GM19035 (cell line): ENCODE measurements at regions not wholly inside any gene's neighbourhood (a gene's known extent, or its start where the extent isn't known, plus 50 kb on each side); places are given as distances from the start of the nearest gene placed in this dataset.

Experiments
- ATAC-seq: cut with Tn5 transposase; IDR thresholded peaks from one replicate; pipeline ENCODE4 v1.9.1; 2021; ENCODE audit not compliant: unreplicated experiment

DNA sequence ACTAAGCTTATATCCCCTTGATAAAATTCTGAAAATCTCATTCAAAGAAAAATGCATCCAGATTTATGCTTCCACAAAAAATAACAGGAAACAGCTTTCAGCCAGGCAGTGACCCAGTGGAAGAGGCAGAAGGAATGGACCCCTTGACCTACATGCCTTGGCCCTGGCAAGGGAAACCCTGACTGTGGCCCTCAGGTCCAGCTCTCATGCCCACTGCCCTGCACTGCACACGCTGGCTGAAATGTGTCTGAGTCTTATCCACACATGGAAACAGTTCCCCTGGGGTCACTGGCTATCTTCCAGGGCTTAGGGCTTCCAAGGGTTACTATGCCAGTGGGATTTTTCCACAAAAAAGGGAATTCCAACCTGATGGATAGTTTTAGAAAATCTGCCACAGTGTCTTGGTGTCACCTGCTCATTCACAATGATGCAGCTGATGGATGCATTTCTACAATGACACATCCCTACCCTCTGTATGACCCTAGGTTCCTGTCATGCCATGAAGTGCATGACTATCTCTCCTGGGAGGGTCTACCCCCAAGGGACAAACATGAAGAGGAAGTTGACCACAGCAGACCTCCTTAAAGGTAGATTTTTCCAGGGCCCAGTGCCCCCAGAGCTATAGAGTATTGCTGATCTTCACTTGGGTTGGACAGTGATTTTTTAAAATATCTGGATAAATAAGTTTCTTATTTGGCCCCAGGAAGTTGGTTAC lies 121.9 kb upstream of the CD93 start:
- ATAC-seq, result no peak

DNA sequence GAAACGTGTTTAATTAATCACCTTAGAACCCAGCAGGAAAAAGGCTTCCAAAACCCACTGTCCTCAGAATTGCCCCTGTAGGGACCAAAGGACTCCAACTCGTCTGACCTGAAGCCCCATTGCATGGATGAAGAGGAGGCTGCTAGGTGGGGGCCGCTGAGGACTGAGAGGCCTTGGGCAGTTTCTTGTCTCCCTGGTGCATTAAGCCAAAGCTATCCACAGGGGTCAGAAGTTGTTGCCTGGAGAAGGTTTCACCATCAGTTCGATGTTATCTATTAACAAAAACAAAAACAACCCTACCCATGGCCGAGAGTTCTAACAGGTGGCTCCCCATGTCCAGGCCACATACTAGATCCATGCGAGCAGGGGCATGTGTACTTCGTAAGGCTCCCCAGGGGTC lies 120.9 kb upstream of the CD93 start:
- ATAC-seq, result no peak

DNA sequence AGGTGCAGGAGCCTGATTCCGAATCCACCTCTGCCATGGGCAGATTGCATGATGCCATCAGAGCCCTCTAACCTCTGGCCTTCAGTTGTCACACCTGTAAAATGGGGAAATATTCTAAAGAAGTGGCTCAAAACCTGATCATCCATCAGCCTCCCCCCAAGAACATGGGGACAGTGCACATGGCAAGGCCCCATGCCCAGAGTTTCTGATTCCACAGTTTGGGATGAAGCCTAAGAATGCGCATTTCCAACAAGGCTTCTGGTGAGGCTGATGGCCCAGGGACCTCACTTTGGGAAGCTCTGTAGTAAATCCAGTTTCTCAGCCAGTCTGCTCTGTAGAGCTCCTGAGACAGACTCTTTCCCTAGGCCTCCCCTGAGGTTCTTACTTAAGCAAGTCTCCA lies 119.9 kb upstream of the CD93 start:
- ATAC-seq, result no peak

DNA sequence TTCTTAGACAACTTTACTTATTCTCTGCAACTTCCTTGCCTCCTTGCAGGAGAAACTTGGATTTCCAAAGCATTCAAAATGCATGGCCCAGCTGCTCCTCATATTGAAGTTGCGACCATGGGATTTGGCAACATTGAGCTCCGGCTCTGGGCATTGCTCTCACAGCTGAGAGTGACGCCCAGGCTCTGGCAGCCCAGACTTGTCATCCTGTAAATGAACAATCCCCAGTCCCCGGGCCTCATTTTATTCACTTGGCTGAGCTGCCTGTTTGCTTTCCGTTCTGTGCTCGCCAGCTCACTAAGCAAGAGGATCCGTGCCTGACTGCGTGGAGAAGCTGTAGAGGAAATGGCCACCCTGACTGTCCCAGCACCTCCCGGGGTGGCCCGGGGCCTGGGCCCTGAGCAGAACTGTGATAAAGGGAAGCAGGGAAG lies 119.5 kb upstream of the CD93 start:
- ATAC-seq, result no peak

DNA sequence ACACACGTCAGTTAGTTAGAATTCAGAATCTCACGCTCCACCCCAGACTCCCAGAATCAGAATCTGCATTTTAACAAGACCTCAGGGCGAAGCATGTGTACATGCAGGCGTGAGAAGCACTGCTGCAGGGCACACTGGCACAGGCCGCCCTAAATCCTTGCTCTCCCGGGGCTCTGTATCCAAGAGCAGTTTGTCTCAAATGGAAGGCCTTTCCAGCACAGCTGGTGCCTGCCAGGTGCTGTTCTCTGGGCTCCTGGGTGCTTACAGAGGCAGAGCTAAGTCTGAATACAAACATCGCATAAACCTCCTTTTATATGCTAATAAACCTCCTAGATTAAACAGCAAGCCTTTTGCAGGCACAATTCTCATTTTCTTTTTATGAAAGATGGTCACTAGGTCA lies 119.1 kb upstream of the CD93 start:
- ATAC-seq, result no peak

DNA sequence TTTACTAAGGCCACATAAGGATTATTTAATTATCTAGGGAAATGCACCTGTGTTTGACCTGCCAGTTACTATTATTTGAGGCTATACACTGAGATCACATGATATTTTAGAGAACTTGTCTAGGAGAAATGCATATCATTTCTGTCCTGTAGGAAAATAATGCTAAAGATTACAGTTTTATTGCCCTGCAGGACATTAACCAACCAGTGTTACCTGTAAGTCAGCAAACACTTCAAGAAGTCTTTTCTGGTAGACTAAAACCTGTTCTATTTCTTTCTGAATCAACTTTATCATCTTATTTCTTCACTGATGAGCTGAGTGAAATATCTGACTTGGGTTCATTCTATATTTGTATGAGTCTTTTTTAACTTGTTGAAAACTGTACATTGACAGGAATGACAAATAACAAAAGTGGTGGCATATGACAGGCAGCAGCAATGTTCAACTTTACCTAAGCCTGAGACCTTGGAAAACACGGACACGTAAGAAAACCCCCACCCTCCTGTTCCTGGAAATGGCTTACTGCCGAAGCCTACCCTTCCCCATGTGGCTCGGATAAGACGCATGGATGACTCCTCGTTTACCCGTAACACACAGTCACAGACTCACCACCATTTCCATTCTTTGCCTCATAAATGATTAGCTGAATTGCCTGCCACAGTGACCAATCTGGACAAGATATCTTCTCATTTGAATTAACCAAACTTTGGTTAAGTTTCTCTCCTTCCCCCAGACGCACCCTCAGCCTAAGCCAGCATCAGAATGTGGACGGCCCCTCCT lies 118.0 kb upstream of the CD93 start:
- no peak for ATAC-seq

DNA sequence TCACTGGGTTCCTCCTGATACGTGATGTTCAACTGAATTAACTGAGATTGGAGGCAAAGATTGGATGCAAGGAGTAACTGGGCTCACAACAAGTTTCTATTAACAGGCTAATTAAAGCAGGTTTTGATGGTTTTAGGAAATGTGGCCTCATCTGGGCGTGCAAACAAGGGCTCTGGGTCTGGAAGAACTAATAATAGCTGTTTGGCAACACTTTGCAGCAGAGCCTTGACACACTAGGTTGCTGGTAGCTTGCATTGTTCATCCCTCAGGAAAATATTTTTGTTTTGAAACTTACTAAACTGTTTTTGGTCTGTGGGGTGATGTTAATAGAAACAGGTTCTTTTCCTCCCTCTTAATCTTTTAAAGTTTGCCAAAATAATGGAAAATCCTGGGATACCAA lies 117.2 kb upstream of the CD93 start:
- no peak for ATAC-seq

DNA sequence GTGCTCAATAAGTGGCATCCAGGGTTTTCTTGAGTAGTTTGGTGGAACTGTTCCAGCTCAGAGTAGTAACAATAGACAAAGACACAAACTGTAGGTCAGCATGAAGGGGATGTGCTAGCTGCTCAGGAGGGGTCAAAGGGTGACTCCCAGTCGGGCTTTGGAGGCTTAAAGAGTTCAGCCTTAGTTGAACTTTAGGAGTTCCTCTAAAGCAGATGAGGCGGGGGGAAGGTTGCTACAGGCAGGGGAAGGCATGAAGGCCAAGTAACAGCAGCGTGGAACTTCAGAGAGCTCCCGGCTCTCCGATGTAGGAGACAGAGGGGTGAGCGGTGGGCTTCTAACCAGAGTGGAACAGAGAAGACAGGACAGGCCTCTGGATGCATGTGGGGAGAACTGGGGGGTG lies 115.5 kb upstream of the CD93 start:
- no peak for ATAC-seq

DNA sequence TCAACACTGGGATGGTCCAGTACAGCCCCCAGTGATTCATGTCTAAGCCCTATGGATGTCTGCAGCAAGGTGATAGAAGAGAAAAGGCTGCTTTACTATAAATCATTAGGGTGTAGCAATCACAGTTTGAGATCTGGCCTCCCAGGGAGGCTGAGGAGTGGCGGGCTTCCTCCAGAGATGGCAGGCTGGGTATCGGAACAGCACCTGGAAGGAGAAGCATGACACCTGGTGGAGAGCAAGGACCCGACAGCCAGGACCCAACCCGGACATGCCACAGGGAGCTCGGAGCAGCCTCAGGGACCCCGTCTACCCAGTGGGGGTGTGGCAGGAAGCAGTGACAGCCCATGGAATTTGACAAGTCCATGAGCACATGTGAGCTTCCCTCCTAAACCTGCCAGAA lies 114.8 kb upstream of the CD93 start:
- ATAC-seq, result no peak

DNA sequence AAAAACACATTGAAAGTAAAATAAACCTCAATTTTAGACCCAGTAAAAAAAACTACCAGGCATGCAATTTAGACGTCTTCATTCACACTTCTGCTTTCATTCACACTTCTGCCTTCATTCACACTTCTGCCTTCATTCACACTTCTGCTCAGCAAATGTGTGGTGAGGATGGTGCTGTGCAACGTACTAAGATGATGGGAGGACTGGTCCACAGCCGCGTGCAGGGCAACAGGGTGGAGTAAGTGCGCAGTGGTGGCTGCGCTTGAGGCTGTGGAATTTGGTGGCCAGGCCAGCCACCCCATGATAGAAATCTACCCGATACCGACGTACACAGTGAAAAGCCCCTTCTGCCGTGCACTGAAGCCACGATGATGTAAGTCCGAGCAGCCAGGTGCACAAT lies 114.3 kb upstream of the CD93 start:
- no peak for ATAC-seq

DNA sequence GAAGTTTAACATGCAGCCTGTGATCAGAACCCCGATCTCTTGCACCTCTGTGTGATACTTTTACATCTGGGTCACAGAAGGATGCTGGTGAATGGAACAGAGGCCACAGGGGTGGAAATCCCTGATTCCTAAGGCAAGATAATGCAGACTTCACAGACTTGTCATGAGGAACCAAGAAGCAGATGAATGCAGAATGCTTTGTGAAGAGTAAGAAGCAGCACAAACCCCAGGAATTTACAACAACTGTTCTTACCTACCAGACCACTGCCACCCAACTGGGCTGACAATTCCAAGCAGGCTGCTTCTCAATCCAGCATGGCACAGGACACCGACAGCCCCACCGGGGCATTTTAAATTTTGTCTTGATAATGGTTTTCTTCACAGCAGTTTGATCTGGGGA lies 113.2 kb upstream of the CD93 start:
- no peak for ATAC-seq

DNA sequence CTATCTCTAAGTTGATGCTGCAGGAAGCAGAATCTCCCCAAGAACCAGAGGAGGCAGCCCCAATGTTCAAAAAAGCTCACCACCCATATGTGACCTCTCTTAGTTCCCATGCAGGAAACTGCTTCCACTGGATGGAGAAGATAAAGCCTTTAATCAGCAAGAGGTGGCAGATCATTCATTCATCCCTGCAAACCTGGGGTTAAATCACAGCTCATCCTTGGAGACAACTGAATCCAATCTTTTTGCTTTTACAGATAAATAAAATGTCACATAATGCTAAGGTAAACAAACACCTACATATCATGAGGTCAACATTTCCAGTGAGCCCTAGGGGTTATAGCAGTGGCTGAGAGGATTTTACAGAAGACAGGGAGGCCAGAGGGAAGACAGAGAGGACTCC lies 112.7 kb upstream of the CD93 start:
- ATAC-seq, result no peak

DNA sequence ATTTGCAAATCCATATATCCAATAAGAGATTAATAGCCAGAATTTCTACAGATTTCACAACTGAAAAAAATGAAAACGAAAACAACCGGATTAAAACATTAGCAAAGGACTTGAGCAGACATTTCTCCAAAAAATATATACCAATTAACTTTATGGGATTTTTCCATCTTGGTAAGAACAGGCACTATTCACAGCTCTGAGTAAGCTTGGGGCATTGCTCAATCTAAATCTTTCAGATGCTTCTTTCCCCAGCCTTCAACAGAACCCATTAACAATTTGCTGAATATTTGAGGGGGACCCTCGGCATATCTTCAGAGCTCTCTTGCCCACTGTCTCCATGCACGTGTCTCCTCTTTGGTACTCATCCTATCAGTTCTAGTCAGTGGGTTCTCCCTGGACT lies 111.7 kb upstream of the CD93 start:
- no peak for ATAC-seq

DNA sequence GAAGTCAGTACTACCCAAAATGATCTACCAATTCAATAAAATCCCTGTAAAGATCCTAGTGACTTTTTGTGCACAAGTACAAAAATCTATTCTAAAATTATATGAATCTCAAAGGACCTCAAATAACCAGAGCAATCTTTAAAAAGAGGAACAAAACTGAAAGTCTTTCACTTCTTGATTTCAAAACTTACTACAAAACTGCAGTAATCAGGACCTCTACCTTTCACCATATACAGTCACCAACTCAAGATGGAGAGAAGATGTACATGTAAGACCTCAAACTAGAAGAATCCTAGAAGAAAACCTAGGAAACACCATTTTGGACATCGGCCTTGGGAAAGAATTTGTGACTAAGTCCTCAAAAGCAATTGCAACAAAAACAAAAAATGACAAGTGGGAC lies 109.5 kb upstream of the CD93 start:
- ATAC-seq, result no peak

DNA sequence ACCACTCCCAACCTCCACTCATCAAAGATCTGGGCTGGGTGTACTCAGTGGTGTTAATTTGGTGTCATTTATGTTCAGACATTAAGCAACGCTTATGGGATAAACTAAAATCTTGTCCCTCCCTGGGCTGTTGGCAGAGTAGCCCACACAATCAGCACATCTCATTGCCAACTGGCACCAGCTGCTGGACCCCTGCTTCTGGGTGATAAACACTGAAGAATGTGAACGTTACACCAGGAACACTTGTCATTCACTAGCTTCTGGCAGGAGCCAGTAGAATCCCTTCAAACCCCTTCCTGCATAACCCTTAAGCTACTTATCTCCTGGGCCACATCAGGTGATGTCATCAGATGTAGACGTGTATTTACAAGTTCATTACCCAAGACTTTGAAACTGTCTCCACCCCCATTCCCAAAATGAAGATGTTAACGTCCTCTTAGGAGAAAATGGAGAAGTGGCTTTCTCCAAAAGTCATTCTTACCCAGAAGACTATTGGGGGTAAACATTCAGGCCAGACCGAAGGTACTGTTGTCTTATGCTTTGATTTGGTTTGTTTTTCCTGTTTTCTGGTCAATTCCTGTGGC lies 107.8 kb upstream of the CD93 start:
- no peak for ATAC-seq

DNA sequence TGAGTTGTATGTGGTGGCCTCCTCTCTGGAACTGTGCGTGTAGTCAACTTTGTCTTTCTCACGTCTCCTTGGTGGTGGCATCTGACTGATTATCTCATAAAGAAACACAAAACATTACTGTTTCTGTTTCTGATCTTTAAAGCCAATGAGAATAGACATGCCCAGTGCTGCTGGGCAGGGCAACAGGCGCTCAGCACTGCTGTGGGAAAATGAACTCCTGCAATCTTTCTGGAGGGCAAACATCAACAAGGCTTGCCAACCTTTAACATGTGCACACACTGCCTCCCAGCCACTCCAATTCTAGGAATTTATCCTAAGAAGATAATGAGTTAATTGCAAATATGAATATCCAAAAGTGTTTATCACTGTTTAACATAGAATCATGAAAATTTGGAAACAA lies 106.3 kb upstream of the CD93 start:
- ATAC-seq, result no peak

DNA sequence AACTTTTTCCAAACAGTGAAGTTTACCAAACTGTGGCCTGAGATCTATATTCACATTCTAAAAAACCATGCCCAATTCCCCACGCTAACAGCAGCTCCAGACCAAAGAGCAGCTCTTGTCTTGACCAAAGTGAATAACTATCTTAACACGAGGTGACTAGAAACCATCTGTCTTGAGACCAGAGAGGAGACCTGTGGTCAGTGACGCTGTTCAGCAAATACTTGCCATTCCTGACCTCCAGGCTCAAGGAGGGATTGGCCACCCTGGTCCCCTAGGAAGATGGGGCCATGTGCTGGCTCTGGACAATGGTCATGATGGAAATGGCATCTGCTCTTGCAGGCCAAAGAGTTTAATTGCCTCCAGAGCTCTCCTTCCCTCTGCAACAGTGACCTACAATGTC lies 104.4 kb upstream of the CD93 start:
- ATAC-seq, result no peak

DNA sequence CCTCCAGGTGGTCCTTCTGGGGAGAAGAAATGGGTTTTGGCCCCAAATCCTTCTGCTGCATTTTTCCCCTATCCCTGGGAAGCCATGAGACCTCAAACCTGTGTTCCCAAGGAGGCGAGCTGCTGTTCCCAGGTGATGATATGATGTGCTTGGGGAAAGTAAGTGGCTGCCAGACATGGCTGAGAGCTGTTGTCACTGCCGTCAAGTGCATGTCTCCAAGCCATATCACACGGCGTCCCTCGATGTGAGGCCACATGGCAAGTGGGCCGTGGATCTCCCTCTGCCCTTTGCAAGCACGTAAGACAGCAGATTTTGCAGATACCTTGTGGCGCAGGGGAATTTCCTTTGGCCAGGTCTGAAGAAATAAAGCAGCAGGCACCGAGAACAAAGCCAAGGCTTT lies 103.7 kb upstream of the CD93 start:
- ATAC-seq, result no peak

DNA sequence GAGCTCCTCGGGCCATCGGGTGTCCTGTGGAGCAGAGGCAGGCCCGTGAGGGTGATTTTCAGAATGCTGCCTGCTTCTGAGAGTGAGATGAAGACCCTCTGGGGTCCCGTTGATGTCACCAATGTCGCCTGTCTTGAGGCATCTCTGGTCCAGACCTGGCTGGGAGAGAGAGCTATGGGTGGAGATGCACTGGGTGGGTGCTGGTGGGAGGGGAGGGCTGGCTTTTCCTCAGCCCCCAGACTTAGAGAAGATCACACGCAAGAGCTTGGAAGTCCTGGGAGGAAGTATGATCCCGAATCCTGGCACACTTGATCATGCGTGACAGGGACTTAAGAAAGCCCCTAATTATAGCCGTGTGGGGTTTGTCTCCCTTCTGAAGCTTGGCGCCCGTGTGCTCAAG lies 103.2 kb upstream of the CD93 start:
- no peak for ATAC-seq

DNA sequence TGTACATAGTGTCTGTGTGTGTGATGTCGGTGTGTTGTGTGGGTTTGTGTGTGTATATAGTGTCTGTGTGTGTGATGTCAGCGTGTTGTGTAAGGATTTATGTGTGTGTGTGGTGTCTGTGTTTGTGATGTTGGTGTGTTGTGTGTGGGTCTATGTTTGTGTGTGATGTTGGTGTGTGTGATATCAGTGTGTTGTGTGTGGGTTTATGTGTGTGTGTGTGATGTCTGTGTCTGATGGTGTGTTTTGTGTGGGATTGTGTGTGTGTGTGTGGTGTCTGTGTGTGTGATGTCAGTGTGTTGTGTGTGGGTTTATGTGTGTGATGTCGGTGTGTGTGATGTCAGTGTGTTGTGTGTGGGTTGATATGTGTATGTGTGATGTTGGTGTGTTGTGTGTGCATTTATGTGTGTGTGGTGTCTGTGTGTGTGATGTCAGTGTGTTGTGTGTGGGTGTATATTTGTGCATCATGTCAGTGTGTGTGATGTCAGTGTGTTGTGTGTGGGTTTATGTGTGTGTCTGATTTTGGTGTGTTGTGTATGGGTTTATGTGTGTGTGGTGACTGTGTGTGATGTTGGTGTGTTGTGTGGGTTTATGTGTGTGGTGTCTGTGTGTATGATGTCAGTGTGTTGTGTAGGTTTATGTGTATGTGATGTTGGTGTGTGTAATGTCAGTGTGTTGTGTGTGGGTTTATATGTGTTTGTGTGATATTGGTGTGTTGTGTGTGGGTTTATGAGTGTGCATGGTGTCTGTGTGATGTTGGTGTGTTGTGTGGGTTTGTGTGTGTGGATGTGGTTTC lies 102.4 kb upstream of the CD93 start:
- no peak for ATAC-seq

DNA sequence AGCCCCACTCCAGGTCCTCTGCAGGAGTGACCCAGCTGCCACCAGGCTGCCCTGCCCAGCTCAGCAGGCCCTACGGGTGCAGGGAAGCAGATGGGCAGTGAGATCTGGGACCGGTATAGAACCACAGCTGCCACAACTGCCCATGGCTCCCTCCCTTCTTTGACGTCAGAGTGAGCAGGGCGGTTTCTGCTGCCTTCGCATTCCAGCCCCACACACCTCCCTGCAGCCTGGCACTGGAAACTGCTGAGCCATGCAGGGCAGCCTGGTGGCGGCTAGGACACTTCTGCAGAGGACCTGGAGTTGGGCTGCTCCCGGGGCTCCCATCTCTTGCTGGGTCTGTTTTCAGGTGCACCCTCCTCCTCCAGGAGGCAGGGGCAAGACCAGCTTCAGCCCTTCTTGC lies 101.6 kb upstream of the CD93 start:
- no peak for ATAC-seq

DNA sequence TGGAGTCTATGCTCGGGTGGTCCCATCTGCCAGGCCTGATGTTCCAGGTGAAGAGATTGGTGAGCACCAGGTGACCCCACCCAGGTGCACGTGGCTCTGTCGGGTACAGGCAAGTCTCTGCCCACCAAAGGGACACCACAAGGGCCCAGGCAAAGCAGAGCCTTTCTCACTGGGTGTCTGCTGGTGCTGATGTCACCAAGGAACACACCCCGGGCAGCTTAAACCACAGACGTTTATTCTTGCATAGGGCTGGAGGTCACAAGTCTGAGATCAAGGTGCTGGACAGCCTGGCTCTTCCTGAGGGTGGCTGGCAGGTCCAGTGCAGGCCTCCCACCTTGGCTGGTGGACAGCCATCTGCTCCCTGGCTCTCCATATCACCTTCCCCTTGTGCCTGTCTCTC lies 100.7 kb upstream of the CD93 start:
- ATAC-seq, result no peak
